ENCODE measurements at regions not wholly inside any gene's neighbourhood (a gene's known extent, or its start where the extent isn't known, plus 50 kb on each side); places are given as distances from the start of the nearest gene placed in this dataset.

DNA sequence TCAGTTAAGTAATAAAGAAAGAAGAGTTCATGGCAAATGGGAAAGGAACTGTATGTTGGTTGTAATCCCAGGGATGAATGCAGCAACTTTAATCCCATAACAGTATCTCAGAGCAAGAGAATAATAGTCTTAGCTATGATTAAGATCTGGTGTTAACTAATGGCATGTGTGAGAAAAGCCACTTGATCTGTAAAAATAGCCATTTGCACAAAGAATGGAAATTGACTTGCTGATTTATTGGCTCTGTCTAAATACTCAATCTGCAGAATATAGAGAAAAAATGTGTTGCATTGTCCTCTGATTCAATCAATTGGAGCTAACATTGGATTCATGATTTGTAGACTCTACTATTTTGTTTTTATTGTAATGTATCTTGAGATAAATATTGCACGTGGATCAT is 987.0 kb downstream of the NSUN3 start:
- no peak for DNase-seq
- Mint-ChIP-seq H3K27ac (no peak overlapping the region), H3K36me3 (ENCODE audit: low read depth) (no peaks in the 10 kb centered on the region), H3K4me3 (no peak overlapping the region), H3K4me1 (no peaks in the 10 kb centered on the region), H3K27me3 (no peaks in the 10 kb centered on the region)
- no peak for ATAC-seq
- no peaks in the 10 kb centered on the region for H3K9me3 ChIP-seq (ENCODE audit: control insufficient read depth, low read length, poor library complexity, severe bottlenecking)

DNA sequence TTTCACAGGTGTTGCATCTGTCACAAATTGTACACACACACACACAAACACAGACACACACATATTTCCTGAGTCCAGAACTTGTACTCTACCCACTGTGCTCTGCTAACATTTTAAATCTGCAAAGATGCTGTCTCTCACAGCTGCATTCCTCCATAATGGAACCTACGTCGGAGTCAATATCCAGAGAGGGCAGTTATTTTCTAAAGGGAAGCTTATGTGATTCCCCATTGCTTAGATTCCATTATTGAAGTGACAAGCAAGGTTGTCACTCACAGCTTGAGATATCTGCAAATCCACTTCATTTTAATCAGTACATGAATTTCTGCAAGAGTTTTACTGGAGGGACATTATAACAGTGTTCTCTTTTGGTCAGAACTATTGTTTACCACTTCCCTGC is 992.4 kb downstream of the NSUN3 start:
- ATAC-seq (no peak), DNase-seq (no peak)
- no peaks in the 10 kb centered on the region for H3K9me3 ChIP-seq (ENCODE audit: control insufficient read depth, low read length, poor library complexity, severe bottlenecking)
- H3K4me3 Mint-ChIP-seq, result no peak overlapping the region
- H3K27ac Mint-ChIP-seq, result no peak overlapping the region
- H3K27me3 Mint-ChIP-seq, result no peaks in the 10 kb centered on the region
- no peaks in the 10 kb centered on the region for H3K36me3 Mint-ChIP-seq (ENCODE audit: low read depth)
- H3K4me1 Mint-ChIP-seq, result no peaks in the 10 kb centered on the region

DNA sequence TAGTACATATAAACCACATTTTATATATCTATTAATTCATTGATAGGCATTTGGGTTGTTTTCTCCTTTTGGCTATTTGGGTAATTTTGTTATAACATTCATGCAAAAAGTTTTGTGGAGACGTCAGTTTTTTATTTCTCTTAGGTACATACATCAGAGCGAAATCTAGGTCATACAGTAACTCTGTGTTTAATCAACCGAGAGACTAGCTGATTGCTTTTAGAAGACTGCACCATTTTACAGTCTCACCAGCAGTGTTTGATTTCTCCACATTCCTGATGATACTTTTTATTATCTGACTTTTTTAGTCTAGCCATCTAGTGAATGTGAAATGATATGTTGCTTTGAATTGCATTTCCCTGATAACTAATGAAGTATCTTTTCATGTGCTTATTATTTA is 1019.3 kb downstream of the NSUN3 start:
- no peaks in the 10 kb centered on the region for H3K9me3 ChIP-seq (ENCODE audit: control insufficient read depth, low read length, poor library complexity, severe bottlenecking)
- no peak overlapping the region for H3K27ac Mint-ChIP-seq
- ATAC-seq, result no peak
- H3K36me3 Mint-ChIP-seq (ENCODE audit: low read depth), result no peaks in the 10 kb centered on the region
- no peaks in the 10 kb centered on the region for H3K4me1 Mint-ChIP-seq
- H3K4me3 Mint-ChIP-seq, result no peak overlapping the region
- no peak for DNase-seq
- no peaks in the 10 kb centered on the region for H3K27me3 Mint-ChIP-seq

DNA sequence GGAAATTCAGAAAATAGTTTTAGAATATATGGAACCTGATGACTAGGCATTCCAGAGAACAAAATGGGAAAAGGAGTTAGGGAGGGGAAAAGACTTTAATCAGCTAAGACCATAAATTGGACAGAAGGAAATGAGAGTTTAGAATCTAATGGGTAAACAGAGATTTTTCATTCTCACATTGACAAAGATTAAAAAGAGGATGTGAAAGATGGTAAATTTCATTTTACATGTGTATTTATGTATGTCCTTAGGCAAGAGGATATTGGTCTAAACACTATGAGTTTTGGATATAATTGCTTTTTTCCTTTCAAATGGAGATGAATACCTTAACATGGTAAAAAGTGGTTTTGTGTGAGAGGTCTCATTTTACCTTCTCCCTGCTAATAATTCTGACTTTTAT is 1021.9 kb downstream of the NSUN3 start:
- Mint-ChIP-seq H3K27me3 (no peaks in the 10 kb centered on the region), H3K4me3 (no peak overlapping the region), H3K4me1 (no peaks in the 10 kb centered on the region), H3K36me3 (ENCODE audit: low read depth) (no peaks in the 10 kb centered on the region), H3K27ac (no peak overlapping the region)
- H3K9me3 ChIP-seq (ENCODE audit: control insufficient read depth, low read length, poor library complexity, severe bottlenecking), result no peaks in the 10 kb centered on the region
- ATAC-seq (no peak), DNase-seq (no peak)

DNA sequence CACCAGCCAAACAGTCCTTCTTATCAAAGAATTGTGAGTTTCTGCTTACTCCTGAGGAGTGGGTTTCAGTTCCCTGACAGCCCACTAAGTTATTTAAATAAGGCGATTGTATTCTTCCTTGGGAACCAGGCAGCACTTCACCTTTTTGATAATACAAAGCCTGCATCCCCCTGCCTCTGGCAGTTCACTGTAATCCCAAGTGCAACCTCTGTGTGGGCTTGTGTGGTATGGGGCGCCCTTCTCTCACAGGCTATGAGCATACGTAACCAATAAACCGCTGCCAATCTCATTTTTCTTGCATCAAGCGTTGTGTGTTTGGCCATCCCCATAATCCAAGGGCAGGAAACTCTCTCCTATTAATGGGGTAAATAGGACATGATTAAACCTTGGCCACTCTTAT is 1025.6 kb downstream of the NSUN3 start:
- H3K27ac Mint-ChIP-seq, result no peak overlapping the region
- H3K4me3 Mint-ChIP-seq, result no peak overlapping the region
- no peaks in the 10 kb centered on the region for H3K36me3 Mint-ChIP-seq (ENCODE audit: low read depth)
- H3K9me3 ChIP-seq (ENCODE audit: control insufficient read depth, low read length, poor library complexity, severe bottlenecking), result no peaks in the 10 kb centered on the region
- ATAC-seq, result no peak
- H3K4me1 Mint-ChIP-seq, result no peaks in the 10 kb centered on the region
- no peaks in the 10 kb centered on the region for H3K27me3 Mint-ChIP-seq
- no peak for DNase-seq

DNA sequence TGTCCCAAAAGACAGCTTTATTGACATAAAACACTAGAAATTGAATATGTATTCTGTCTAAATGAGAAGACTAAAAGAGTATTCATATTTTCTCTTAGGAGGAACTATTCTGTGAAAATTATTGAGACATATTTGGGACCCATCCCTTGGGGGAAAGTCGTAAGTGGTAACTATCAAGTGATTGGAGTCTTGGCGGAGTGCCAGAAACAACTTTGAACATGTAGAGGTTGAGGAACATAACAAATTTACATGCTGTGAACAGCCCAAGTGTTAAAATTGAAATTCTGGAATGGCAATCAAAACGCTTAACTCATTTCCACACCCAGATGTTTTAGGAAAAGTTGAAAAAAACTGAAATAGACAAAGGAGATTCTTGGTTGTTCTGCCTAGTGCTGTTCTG is 1034.6 kb downstream of the NSUN3 start:
- no peak for ATAC-seq
- DNase-seq, result no peak
- H3K27me3 Mint-ChIP-seq, result no peaks in the 10 kb centered on the region
- H3K4me1 Mint-ChIP-seq, result no peaks in the 10 kb centered on the region
- H3K4me3 Mint-ChIP-seq, result no peak overlapping the region
- no peaks in the 10 kb centered on the region for H3K9me3 ChIP-seq (ENCODE audit: control insufficient read depth, low read length, poor library complexity, severe bottlenecking)
- no peak overlapping the region for H3K27ac Mint-ChIP-seq
- H3K36me3 Mint-ChIP-seq (ENCODE audit: low read depth), result no peaks in the 10 kb centered on the region

DNA sequence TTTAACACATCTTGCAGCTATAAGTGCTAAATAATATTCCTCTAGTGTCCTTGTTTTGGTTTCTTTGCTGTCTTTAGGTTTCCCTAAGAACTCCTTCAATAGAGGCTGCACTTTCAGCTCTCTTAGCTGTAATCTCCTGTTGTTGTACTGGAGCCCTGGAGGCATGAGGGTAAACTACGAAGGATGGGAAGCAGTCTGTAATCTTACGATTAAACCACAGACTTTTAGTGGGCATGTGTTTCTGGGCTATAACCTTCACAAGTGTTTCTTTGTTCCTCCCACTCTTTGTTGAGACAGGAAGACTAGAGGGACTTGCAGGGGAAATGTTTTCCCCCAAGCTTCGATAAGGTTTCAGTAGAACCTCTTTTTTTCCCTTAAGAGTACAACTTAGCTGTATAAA is 1058.1 kb downstream of the NSUN3 start:
- H3K4me1 Mint-ChIP-seq, result no peaks in the 10 kb centered on the region
- no peak overlapping the region for H3K27ac Mint-ChIP-seq
- H3K9me3 ChIP-seq (ENCODE audit: control insufficient read depth, low read length, poor library complexity, severe bottlenecking), result no peaks in the 10 kb centered on the region
- no peak for ATAC-seq
- DNase-seq, result no peak
- H3K36me3 Mint-ChIP-seq (ENCODE audit: low read depth), result no peaks in the 10 kb centered on the region
- H3K4me3 Mint-ChIP-seq, result no peak overlapping the region
- H3K27me3 Mint-ChIP-seq, result no peaks in the 10 kb centered on the region

DNA sequence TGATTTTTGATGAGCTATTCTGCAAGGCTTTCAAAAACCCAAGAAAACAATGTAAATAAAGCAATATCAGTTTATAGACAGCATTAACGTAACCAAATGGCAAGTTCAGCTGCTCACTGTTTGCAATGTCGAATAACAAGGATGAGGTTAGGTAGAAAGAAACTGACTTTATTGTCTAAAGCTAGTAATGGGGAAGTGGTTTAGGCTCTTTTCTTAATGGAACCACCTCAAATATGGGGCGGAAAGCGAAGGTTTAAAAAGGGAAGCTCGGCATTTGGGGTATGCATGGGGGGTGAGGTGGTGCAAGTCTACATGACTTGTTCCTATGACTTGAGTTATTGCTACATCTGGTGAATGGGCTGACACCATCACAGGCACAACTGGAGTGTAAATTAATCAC is 1060.2 kb downstream of the NSUN3 start:
- H3K9me3 ChIP-seq (ENCODE audit: control insufficient read depth, low read length, poor library complexity, severe bottlenecking), result no peaks in the 10 kb centered on the region
- DNase-seq (no peak), ATAC-seq (no peak)
- Mint-ChIP-seq H3K4me1 (no peaks in the 10 kb centered on the region), H3K27me3 (no peaks in the 10 kb centered on the region), H3K4me3 (no peak overlapping the region), H3K36me3 (ENCODE audit: low read depth) (no peaks in the 10 kb centered on the region), H3K27ac (no peak overlapping the region)

DNA sequence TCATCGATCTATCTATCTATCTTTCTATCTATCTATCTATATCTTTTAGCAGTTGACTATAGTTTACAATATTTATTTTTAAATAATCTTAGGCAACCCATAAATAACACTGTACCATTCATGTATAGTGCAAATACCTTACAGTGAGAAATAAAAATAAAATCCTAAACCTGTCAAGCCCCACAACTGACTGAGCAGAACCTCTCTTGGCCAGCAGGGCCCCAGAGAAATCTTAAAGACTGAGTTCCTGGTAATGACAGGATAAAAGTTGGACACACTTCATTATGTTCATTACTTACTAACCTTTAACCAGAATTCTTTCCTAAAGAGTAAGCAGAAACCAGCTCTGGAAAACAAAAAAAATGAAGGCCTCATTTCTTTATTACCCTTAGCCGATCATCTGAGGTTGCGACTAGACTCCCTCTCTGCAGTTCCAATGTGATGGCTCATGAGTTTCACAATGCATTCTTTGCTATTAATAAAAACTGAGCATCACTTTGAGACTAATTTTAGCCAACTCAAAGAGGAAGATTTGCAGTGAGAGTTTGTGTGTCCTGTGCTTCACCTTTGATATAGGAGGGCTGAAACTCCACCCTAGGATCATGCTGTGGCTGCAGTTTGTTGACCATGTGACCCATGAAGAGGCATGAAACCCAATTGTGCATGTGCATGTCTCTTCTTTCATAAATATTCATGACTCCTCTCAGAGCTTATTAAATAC is 1072.0 kb downstream of the NSUN3 start:
- Mint-ChIP-seq H3K4me1 (no peaks in the 10 kb centered on the region), H3K27ac (no peak overlapping the region), H3K27me3 (no peaks in the 10 kb centered on the region), H3K4me3 (no peak overlapping the region), H3K36me3 (ENCODE audit: low read depth) (no peaks in the 10 kb centered on the region)
- DNase-seq, result no peak
- no peak for ATAC-seq
- H3K9me3 ChIP-seq (ENCODE audit: control insufficient read depth, low read length, poor library complexity, severe bottlenecking), result no peaks in the 10 kb centered on the region

DNA sequence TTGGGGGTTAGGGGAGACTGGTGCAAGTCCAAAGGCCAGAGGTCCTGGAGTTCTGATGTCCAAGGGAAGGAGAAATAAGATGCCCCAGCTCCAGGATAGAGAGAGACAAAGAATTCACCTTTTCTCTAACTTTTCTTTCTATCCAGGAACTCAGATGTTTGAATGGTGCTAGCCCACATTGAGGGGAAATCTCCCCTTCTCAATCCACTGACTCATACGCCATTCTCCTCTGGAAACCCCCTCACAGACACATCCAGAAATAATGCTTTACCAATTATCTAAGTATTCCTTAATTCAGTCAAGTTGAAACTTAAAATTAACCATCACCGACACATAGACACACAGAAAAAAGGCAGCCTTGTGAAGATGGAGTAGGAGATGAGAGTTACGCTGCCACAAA is 1085.2 kb downstream of the NSUN3 start:
- Mint-ChIP-seq H3K4me1 (no peaks in the 10 kb centered on the region), H3K27me3 (no peaks in the 10 kb centered on the region), H3K27ac (no peak overlapping the region), H3K4me3 (no peak overlapping the region), H3K36me3 (ENCODE audit: low read depth) (no peaks in the 10 kb centered on the region)
- no peak for ATAC-seq
- no peak for DNase-seq
- no peaks in the 10 kb centered on the region for H3K9me3 ChIP-seq (ENCODE audit: control insufficient read depth, low read length, poor library complexity, severe bottlenecking)

DNA sequence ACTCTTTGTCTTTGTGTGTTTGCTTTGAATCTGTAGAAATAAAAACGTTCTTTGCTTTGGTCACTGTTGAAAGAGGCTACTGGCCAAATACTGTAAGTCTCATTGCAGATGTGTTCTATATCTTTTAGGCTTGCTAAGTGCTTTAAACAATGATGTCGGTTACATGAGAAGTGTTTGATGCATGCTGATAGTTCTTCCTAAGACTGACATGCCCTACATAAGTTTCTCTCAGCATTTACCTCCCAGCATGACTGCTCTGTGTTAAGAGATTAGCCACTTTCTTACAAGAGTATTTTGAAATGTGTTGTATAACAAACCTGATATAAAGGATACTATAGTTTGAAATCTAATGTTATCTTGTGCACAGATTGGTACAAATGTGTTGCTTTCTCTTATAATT is 1088.7 kb downstream of the NSUN3 start:
- DNase-seq, result no peak
- H3K27ac Mint-ChIP-seq, result no peak overlapping the region
- no peaks in the 10 kb centered on the region for H3K9me3 ChIP-seq (ENCODE audit: control insufficient read depth, low read length, poor library complexity, severe bottlenecking)
- no peaks in the 10 kb centered on the region for H3K36me3 Mint-ChIP-seq (ENCODE audit: low read depth)
- H3K4me1 Mint-ChIP-seq, result no peaks in the 10 kb centered on the region
- no peak overlapping the region for H3K4me3 Mint-ChIP-seq
- no peak for ATAC-seq
- no peaks in the 10 kb centered on the region for H3K27me3 Mint-ChIP-seq

DNA sequence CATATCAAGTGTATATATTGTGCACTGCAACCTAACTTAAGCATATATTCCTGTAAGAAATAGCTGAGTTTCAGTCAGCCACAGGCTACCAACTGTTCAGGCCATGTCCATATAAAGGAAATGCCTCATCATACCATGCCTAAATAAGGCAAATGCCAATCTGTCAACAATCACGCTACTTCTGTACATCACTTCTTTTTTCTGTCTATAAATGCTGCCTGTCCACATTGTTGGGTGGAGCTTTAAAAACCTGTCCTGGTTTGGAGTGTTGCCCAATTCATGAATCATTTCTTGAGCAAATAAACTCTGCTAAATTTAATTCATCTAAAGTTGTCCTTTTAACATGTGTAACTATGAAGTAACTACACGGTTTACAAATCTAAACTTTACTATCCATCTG is 1091.9 kb downstream of the NSUN3 start:
- H3K27me3 Mint-ChIP-seq, result no peaks in the 10 kb centered on the region
- H3K9me3 ChIP-seq (ENCODE audit: control insufficient read depth, low read length, poor library complexity, severe bottlenecking), result no peaks in the 10 kb centered on the region
- no peak overlapping the region for H3K4me3 Mint-ChIP-seq
- no peak overlapping the region for H3K27ac Mint-ChIP-seq
- ATAC-seq (no peak), DNase-seq (no peak)
- H3K4me1 Mint-ChIP-seq, result no peaks in the 10 kb centered on the region
- no peaks in the 10 kb centered on the region for H3K36me3 Mint-ChIP-seq (ENCODE audit: low read depth)

DNA sequence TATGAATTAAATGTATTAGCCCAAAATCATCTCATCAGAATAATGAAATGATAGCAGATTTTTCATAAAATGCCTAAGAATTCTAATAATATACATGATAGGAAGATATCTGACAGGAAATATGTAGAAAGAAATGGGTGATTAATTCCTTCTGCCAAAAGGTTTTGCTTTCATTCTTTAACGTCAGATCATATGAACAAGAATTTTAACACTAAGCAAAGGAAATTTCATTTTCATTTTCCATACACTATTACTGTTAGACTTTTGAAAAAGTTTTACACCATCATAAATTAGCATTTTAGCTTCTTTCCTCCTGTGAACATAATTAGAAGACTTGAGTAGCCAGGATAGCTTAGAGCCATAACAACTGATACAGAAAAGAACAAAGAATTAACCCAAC is 1099.9 kb downstream of the NSUN3 start:
- no peaks in the 10 kb centered on the region for H3K9me3 ChIP-seq (ENCODE audit: control insufficient read depth, low read length, poor library complexity, severe bottlenecking)
- no peak overlapping the region for H3K4me3 Mint-ChIP-seq
- DNase-seq (no peak), ATAC-seq (no peak)
- no peaks in the 10 kb centered on the region for H3K36me3 Mint-ChIP-seq (ENCODE audit: low read depth)
- no peaks in the 10 kb centered on the region for H3K27me3 Mint-ChIP-seq
- no peak overlapping the region for H3K27ac Mint-ChIP-seq
- no peaks in the 10 kb centered on the region for H3K4me1 Mint-ChIP-seq

DNA sequence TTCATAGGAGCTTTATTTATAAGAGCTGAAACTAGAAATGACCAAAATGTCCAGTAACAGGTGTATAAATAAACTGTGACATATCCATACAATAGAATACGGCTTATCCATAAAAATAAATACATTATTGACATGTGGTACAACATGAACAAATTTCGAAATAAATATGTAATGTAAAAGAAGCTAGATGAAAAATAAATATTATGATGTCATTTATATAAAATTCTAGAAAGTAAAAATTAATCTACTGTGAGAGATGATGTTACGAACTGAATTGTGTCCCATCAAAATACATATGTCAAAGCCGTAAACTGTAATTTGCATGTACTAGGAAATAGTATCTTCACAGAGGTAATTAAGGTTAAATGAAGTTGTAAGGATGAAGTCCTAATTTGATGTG is 1104.9 kb downstream of the NSUN3 start:
- no peak for DNase-seq
- Mint-ChIP-seq H3K27me3 (no peaks in the 10 kb centered on the region), H3K4me1 (no peaks in the 10 kb centered on the region), H3K27ac (no peak overlapping the region), H3K4me3 (no peak overlapping the region), H3K36me3 (ENCODE audit: low read depth) (no peaks in the 10 kb centered on the region)
- peaks cover 2% of the 10 kb centered on the region for H3K9me3 ChIP-seq (ENCODE audit: control insufficient read depth, low read length, poor library complexity, severe bottlenecking)
- ATAC-seq, result no peak
